Frontal cortex (tissue), 3 donors: ENCODE measurements at regions not wholly inside any gene's neighbourhood (a gene's known extent, or its start where the extent isn't known, plus 50 kb on each side); places are given as distances from the start of the nearest gene placed in this dataset.

Experiments used
- DNase-seq, 2 donors: peaks; one replicate each; pipeline ENCODE4 v3.0.0; 2012; ENCODE audit warnings: low spot score in 2 of 2
- FAIRE-seq: peaks from 2 replicates; lab custom pipeline; 2012; peaks lifted over from hg19 to GRCh38; lab: Jason Lieb, UNC
- donor health status: control.
- donor health status: control.
- donor health status: control.

GRCh38 chr12:24049728-24050127 lies 100.3 kb upstream of the SOX5 start:
- FAIRE-seq: no peak
- no peak for DNase-seq

- no peak for FAIRE-seq
- DNase-seq: no peak
Observed at GRCh38 chr12:24049101-24049500, 99.6 kb upstream of the SOX5 start.

GRCh38 chr12:24048446-24048845 lies 99.0 kb upstream of the SOX5 start:
- no peak for FAIRE-seq
- no peak for DNase-seq

- no peak for FAIRE-seq
- no peak for DNase-seq
Observed at GRCh38 chr12:24047326-24047725, 97.9 kb upstream of the SOX5 start.

- no peak for DNase-seq
- no peak for FAIRE-seq
Observed at GRCh38 chr12:24045816-24046257, 96.4 kb upstream of the SOX5 start.

GRCh38 chr12:24044941-24045703 lies 95.7 kb upstream of the SOX5 start:
- FAIRE-seq (no peak), DNase-seq (no peak)

GRCh38 chr12:24042651-24043050 lies 93.2 kb upstream of the SOX5 start:
- FAIRE-seq (no peak), DNase-seq (no peak)

GRCh38 chr12:24039113-24039525 lies 89.6 kb upstream of the SOX5 start:
- FAIRE-seq (no peak), DNase-seq (no peak)

- no peak for FAIRE-seq
- no peak for DNase-seq
Observed at GRCh38 chr12:24038211-24038997, 88.9 kb upstream of the SOX5 start.

GRCh38 chr12:24036438-24037216 lies 87.2 kb upstream of the SOX5 start:
- no peak for FAIRE-seq

GRCh38 chr12:24034894-24035293 lies 85.4 kb upstream of the SOX5 start:
- FAIRE-seq (no peak), DNase-seq (no peak)

More at GRCh38 chr12:24036438-24037216, 87.2 kb upstream of the SOX5 start:
- DNase-seq: no peak

- FAIRE-seq (no peak), DNase-seq (no peak)
Observed at GRCh38 chr12:24034160-24034559, 84.7 kb upstream of the SOX5 start.

GRCh38 chr12:24027352-24027751 lies 77.9 kb upstream of the SOX5 start:
- DNase-seq (no peak), FAIRE-seq (no peak)

- FAIRE-seq (no peak), DNase-seq (no peak)
Observed at GRCh38 chr12:24025153-24025798, 75.8 kb upstream of the SOX5 start.

- FAIRE-seq (no peak), DNase-seq (no peak)
Observed at GRCh38 chr12:24023081-24023480, 73.6 kb upstream of the SOX5 start.

GRCh38 chr12:24021164-24021502 lies 71.7 kb upstream of the SOX5 start:
- no peak for FAIRE-seq
- DNase-seq: no peak

GRCh38 chr12:24020397-24021163 lies 71.1 kb upstream of the SOX5 start:
- FAIRE-seq (no peak), DNase-seq (no peak)

GRCh38 chr12:24015833-24016160 lies 66.3 kb upstream of the SOX5 start:
- no peak for FAIRE-seq

More at GRCh38 chr12:24015833-24016160, 66.3 kb upstream of the SOX5 start:
- DNase-seq: no peak
